GM19467 (cell line): ENCODE measurements at regions not wholly inside any gene's neighbourhood (a gene's known extent, or its start where the extent isn't known, plus 50 kb on each side); places are given as distances from the start of the nearest gene placed in this dataset.

Experiments used
- ATAC-seq: cut with Tn5 transposase; IDR thresholded peaks from one replicate; pipeline ENCODE4 v1.9.1; 2021; ENCODE audit warnings: mild to moderate bottlenecking, moderate library complexity; ENCODE audit not compliant: unreplicated experiment

DNA sequence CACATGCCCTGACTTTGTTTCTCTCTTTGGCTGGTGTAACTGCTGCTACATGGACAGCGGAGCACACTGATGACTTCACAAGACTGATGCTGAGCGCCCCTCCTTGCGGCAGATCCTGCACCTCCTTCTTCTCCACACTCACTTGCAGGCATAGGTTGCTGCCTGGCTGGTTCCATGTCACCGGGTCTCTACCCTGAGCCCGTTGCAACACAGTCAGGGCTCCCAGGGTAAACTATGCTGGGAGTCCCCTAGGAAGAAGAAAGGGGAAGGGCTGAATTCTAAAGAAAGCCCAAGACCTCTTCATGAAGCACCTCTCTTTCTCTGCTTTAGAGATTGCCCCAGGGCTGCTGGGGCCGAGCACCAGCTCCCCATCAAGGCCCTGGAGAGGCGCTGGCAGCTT is 83.3 kb upstream of the DUSP22 start:
- no peak for ATAC-seq

DNA sequence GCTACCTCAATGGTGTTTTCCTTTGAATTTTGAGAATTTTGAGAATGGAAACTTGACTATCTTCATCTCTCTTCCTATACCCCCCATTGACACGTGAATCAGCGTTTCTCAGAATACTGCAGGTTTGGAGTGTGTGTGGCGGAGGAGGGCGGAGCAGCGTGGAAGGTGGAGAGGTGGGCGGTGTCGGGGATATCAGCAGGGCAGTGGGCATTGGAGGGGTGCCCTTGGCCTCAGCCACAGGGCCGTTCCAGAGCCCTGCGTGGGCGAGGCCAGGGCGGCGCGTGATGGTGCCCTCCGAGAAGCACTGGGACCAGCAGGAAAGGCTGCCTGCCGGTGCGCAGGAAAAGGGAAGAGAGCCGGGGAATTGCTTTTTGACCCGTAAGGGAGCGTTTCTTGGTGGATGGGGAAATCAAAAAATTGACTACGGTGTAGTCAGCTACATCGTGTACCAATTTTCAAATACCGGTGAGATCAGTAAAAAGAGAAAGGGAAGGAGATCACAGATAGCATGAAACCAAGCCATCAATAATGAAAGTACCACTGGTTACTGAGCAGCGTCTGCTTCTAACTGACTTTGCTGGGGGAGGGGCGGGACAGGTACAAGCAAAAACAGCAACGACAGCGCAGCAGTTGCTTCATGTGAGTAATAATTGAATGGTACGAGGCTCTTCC is 82.7 kb upstream of the DUSP22 start:
- ATAC-seq, result peak; percentile 78

DNA sequence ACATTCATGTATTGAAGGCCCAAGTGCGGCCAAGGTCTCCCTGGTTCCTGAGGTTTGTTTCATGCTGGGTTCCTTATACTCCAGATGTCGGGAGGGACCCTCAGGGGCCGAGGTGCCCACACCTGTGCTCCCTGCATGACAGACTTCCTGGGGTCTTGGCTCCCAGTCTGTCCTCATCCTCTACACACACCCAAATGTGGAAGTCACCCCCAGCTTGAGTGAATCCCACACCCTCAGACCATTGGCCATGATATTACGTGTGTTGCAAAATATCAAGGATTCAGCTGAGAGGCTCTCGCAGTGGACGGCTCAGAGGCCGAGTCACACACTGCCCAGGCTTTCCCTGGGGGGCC is 82.2 kb upstream of the DUSP22 start:
- no peak for ATAC-seq

DNA sequence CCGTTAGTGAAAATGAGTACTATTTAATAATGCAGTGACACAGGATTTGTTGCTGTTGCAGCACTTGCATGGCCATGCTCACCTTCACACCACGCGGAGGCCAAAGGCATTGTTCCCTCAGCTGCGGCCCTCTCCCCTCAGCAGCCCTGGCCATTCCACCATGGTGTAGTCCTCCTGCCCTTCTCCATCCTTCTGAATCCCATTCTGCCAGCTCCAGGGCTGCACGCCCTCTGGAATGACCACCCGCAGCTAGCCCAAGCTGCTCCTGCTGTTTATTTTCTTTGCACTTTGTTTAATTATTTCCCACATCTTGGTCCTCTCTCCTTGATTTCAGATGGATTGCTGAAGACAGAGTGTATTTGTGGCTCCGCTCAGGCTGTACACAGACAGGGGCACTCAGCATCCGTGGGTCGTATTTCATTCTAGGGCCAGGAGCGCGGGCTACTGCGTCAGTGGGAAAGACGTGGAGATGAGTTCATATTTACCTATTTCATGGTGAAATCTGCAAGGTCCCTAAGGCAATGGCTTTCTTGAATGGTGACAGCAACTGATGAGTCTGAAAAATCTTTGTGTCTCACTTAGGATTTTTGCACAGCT is 81.4 kb upstream of the DUSP22 start:
- no peak for ATAC-seq

DNA sequence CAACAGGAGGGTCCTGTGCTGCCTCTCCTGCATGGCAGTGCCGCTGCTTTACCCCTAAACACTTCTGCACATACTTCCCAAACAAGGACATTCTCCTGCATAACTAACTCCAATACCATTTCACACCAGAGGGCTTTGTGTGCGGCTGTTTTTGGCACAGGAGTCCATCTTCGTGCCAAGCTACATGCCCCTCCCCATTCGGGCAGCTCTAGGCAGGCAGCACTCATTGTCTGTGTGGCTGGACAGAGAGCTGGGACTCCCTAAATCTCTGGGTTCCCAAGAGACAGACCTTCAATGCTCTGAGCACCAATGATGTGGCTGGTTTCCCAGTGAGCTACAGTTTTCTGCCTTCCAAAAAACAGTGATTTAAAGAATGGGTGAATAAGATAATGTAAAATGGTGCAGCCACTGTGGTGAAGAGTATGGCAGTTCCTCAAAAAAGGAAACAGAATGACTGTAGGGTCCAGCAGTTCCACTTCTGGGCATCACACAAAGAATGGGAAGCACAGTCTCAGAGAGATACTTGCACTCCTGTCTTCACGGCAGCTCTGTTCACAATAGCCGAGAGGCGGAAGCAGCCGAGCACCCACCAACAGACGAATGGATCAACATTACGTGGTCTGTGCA is 80.3 kb upstream of the DUSP22 start:
- ATAC-seq, result no peak

DNA sequence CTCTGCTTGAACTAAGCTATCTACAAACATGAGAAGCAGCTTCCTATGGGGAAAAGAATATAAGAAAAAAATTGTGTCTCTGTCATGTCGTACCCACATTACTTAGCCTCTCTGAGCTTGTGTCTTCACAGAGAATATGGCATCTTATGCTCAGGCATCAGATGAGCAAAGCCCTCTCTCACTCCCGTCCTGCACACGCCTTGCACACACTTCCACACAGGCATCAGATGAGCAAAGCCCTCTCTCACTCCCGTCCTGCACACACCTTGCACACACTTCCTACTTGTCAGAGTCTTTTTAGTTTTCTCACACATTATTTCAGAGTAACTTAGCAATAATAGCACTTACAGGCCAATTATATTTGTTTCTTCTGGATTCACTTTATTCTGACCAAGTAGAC is 79.0 kb upstream of the DUSP22 start:
- ATAC-seq, result no peak

DNA sequence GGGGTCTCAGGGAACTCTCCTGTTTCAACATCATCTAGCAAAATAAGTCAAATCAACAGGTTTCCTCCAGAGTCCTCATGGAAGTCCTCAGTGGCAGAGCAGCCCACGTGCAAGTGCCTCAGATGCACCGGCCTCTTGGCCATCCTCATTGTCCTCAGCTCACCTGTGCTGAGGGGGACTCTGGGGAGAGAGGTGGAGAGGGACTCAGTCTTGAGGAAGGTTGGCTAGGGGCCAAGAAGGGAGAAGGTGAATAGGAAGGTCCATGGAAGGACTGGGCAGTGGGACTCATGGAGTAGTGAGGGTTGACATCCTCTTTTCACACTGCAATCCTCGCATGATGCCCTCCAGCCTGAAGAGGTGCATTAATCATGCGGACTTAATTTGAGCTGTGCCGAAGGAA is 77.9 kb upstream of the DUSP22 start:
- ATAC-seq, result no peak

DNA sequence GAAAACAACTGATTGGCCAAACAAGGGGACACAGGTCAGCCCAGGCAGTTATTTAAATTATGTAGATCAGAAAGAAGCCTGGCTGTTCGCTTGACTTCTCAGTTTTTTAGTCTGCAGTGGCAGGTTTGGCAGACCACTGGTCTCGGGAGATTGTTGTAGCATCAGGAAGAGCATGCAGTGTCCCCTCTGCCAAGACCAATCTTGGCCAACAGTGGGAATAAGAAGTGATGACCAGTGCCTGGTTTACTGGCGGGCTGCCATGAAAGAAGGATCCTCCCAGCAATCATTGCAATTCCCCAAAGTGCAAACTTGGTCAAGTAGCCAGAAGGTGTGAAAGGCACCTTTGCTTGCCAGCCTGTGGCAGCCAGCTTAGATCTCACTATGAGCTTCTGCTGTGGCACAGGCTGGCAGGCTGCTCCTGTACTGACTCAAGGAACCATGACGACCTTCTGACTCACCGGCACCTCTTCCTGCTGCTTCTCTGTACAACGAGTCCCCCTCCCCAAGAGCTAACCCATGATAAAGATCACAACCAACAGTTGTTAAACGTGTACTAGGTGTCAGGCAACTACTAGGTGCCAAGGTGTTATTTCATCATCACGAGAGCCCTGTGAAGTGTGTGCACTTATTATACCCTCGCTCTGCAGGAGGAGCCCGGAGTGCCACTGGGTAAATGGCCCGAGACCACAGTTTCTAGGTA is 76.8 kb upstream of the DUSP22 start:
- ATAC-seq, result no peak

DNA sequence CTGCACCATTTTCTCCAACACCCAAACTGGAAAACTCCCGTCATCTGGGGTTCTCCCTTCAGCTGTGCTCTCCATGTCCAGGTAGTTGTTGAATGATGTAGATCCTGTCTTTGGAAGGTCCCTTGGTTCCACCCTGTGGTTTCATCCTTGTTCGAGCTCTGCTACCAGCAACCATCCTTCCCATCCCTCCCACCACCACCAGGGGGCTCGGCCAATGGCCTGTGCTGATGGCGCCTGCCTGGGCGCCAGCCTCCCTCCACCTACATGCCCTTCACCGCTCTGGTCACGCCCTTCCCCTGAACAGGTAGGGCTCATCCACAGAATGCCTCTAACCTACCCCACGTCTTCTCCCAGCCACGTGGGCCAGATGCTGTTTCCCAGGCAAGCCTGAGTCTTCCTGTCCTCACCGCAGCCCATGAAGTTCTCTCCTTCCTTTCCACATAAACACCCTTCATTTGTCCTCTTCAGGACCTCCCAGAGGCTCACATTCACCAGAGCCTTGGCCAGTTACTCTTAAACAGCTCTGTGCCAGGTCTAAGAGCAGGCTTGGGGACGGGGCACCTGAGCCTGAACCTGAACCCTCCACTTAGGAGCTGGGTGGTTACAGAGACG is 75.1 kb upstream of the DUSP22 start:
- ATAC-seq, result no peak

GRCh38 chr6:218153-219018 is 73.9 kb upstream of the DUSP22 start:
- ATAC-seq, result peak; percentile 39

DNA sequence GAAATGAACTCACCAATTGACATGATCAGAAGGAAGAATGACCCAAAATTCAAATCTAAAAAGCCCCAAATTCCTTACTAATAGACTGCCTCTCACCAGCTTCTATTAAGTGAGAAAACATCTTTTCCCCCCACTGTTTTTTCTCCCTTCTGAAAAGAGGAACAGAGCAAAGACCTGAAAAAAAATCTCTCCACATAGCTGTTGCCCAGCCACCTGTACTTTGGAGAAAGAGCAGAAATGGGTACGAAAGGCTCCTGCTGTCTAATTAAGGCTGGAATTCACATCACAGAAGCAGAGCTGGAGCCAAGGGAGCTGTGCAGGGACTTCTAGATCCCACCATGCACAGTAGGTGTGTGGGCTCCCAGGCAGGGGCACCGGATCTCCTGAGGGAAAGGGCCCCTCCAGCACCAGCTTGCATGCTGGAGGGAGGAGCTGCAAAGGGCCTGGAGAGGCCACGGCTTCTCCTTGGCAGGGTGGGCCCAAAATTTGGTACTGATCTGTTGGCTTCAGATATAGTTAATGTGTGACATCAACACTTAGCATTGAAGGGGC is 73.2 kb upstream of the DUSP22 start:
- peak; percentile 9 for ATAC-seq

- no peak for ATAC-seq
Measured at GRCh38 chr6:219641-220198, 72.6 kb upstream of the DUSP22 start.

DNA sequence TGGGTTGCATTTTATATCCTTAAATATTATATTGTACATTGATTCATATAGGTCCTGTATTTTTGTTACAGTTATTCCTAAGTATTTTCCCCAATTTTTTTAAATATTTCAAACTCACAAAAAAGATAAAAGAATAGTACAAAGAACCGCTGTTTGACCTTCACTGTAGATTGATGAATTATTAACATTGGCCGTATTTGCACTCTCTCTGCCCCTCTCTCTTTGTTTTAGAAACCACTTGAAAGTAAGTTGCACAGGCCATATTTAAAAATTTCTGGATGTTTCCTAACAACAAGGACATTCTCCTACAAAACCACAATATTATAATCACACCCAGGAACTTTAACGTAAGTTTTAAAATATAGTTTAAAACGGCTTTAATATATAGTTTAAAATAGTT is 72.0 kb upstream of the DUSP22 start:
- ATAC-seq, result no peak

DNA sequence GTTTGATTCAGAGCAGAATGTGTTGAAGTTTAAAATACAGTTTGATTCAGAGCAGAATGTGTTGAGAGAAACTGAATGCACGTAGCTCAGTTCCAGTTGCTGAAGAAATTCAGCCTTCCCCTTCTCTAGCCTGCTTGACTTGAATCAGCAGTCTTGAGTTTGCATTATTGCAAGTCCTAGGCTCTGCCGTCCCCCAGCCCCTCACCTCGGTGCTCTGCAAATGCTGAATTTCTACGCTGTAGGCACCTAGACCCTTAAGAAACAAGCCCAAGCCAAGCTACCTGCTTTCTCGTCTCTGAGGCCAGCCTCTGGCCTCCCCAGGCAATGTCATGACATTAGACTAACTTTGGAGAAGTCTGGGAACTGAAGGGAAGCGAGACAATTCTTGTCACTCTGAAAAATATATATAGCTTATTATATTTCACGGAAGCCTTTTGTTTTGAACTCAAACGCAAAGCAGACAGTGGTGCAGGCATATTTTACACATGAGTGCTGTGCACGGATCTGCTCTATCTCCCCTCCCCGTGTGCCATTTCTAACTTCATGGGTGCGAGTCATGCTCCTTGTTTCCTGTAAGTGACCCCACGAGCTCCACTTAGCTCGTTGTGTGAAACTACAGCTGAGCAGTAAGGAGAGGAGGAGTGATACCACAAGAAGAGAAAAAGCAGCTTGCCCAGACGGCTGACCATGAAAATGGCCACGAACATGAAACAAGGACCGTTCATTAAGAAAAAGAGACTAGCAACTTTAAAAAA is 71.4 kb upstream of the DUSP22 start:
- no peak for ATAC-seq

DNA sequence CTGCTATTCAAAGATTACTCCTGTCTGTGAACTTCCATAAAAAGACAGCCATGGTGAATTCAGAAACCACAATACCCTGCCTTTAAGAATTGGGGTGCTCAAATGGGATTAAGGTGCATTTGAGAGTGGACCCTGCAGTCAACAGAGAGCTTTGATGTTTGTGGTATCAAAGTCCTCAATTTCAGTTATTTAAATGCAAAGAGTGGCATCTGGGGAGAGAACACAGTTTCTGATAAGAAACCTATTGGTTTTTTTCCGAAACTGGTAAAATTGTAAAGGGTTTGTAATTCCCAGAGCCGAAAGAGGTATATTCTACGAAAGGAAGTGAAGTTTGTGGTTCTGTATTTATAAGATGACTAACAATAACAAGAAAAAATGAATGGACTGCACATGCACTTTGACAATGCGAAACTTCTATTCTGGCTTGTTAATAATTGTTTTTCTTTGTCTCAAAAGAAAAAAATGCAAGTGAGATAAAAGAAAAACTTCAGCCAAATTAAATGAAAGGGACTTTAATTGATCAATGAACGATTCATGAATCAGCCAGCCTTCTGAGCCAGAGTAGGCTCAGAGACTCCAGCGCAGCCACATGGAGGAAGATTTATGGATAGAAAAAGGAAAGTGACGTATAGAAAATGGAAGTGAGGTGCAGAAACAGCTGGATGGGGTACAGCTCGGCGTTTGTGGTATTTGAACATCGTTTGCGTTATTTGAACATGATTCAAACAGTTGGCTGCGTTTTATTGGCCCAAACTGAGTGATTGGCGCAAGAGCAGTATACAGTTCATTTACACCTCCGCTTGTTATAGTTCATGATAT is 70.5 kb upstream of the DUSP22 start:
- no peak for ATAC-seq

DNA sequence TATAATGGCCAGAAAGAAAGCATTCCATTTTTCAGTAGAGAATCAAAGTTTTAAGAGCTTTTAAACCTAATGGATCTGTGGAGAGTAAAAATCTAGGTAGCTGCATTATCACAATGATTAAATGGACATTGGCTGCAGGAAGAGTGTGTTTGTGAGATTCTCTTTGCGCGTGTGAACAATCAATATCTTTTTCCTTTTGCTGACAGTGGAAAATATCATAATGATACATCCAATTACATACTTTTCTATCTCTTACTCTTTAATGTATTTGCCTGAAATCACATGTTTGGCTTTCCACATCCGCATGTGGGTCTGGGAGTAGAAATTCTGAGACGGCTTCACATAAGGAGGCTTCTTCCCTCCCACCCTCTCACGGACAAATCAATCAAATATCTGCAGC is 69.8 kb upstream of the DUSP22 start:
- ATAC-seq, result no peak

GRCh38 chr6:223136-223535 is 69.2 kb upstream of the DUSP22 start:
- ATAC-seq, result no peak

DNA sequence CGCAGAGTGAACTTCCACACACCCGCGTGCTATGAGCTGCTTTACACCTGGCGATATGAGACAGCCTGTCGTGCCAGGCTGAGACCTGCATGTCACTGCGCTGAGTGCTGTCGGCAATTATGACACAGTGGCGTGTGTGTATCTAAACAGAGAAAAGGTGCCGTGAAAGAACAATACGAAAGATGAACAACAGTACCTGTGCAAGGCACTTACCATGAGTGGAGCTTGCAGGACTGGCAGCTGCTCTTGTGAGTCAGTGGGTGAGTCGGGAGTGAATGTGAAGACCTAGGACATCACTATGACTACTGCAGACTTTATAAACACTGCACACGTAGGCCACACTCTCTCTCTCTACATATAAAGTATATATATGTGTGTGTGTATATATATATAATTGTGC is 68.5 kb upstream of the DUSP22 start:
- no peak for ATAC-seq

DNA sequence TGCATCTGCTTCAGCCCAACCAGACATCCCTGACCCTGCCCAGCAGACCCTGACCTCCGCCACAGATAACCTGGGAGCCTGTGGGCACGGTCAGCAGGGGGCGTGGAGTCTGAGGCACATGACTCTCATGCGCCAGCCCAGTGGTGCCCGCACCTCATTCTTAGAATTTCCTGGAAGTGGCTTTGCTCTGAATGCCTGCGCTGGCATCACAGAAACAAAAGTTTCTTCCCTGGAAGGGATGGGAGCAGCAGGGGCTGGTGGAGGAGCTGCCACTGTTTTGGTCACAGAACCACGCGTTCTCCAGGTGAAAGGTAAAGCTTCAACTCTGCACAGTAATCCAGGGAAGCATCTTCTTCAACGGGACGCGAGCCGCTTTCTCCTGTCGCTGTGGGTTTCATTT is 67.9 kb upstream of the DUSP22 start:
- ATAC-seq, result no peak
